Panc1 (cell line): ENCODE measurements at regions not wholly inside any gene's neighbourhood (a gene's known extent, or its start where the extent isn't known, plus 50 kb on each side); places are given as distances from the start of the nearest gene placed in this dataset.

ENCODE experiments used
- ATAC-seq: fragments of 200-7000 bp; cut with Tn5 transposase; 2 replicates; pipeline ENCODE4 v1.9.1; 2020; ENCODE audit warnings: mild to moderate bottlenecking, moderate library complexity
- BruUV-seq: library from RNA; stranded (reverse); fragments of 400-500 nt; replicated peaks from 2 replicates; lab custom pipeline; 2021; lab: Mats Ljungman, UMichigan
- CTCF ChIA-PET: fragments of 300-600 bp; sonication (Branson Sonifier 250); formaldehyde crosslinking; loops from one replicate; lab custom pipeline; 2022; ENCODE audit warnings: antibody characterized with exemption; lab: Charles Lee
- POLR2A ChIA-PET: fragments of 300-600 bp; sonication (Branson Sonifier 250); formaldehyde crosslinking; loops from one replicate; lab custom pipeline; 2022; ENCODE audit warnings: antibody characterized with exemption; lab: Charles Lee
- DNase-seq: peaks from one replicate; pipeline ENCODE4 v3.0.0-alpha.2; 2010; ENCODE audit warnings: low read depth, low spot score
- H3K27ac ChIP-seq: 2 replicates; pipeline ENCODE4 v1.5.1; 2011; ENCODE audit warnings: mild to moderate bottlenecking, low read length, inconsistent platforms
- H3K27me3 ChIP-seq: fragments of 200-500 bp; sonication (Bioruptor generic); 2 replicates; pipeline ENCODE4 v1.6.0; 2014; ENCODE audit warnings: low read length, inconsistent platforms; ENCODE audit not compliant: control insufficient read depth, insufficient read depth
- H3K36me3 ChIP-seq: fragments of 200-500 bp; sonication (Bioruptor generic); 2 replicates; pipeline ENCODE4 v1.5.1; 2014; ENCODE audit warnings: inconsistent platforms, mild to moderate bottlenecking, low read length, moderate library complexity; ENCODE audit not compliant: control insufficient read depth, insufficient read depth
- H3K4me1 ChIP-seq: 2 replicates; pipeline ENCODE4 v1.5.1; 2011; ENCODE audit warnings: inconsistent platforms, mild to moderate bottlenecking, low read length, moderate library complexity; ENCODE audit not compliant: control insufficient read depth, insufficient read depth
- H3K4me3 ChIP-seq, 2 experiments: 2 replicates each; pipeline ENCODE4 v1.5.1; 2011 to 2012; ENCODE audit warnings: low read depth in 2 of 2, low read length in 2 of 2, mild to moderate bottlenecking in 2 of 2, inconsistent platforms in 1 of 2, moderate library complexity in 1 of 2
- H3K9me3 ChIP-seq: fragments of 200-500 bp; sonication (Bioruptor generic); 2 replicates; pipeline ENCODE4 v1.5.1; 2014; ENCODE audit warnings: low read depth, mild to moderate bottlenecking, inconsistent platforms, low read length, moderate library complexity; ENCODE audit not compliant: control insufficient read depth, insufficient read depth
- POLR2AphosphoS5 ChIP-seq: IDR thresholded peaks from 2 replicates; pipeline ENCODE4 v1.6.1; 2012; ENCODE audit warnings: mild to moderate bottlenecking, low read depth, low read length, moderate library complexity
- SIN3A ChIP-seq: IDR thresholded peaks from 2 replicates; pipeline ENCODE4 v1.6.1; 2012; ENCODE audit warnings: low read depth, mild to moderate bottlenecking, low read length, moderate library complexity, borderline replicate concordance; ENCODE audit not compliant: insufficient read depth
- TCF7L2 ChIP-seq: IDR thresholded peaks from 2 replicates; pipeline ENCODE4 v1.6.1; 2011; ENCODE audit warnings: mild to moderate bottlenecking, low read depth, low read length, inconsistent platforms
- in situ Hi-C: cut with HindIII; loops from 2 replicates; pipeline ENCODE4 v1.10.0; 2016; ENCODE audit warnings: low sequenced_read_pairs, low pct_unique_long_range_greater_than_20kb
- intact Hi-C: fragments of 100-400 bp; cut with micrococcal nuclease; formaldehyde crosslinking; loops from one replicate; pipeline ENCODE4 v1.10.0; 2022; ENCODE audit not compliant: unreplicated experiment
- TF ChIP-seq, protein P1 (sequence below), 2 experiments: IDR thresholded peaks; 2 replicates each; pipeline ENCODE4 v1.6.1; 2011 to 2012; ENCODE audit warnings: low read depth in 2 of 2, control low read depth in 1 of 2, low read length in 1 of 2, mild to moderate bottlenecking in 1 of 2, moderate library complexity in 1 of 2; ENCODE audit not compliant: insufficient read depth in 1 of 2
- TF ChIP-seq, protein P2 (sequence below): fragments of 450-650 bp; IDR thresholded peaks from 2 replicates; pipeline ENCODE4 v1.5.1; 2017; ENCODE audit warnings: mild to moderate bottlenecking

DNA sequence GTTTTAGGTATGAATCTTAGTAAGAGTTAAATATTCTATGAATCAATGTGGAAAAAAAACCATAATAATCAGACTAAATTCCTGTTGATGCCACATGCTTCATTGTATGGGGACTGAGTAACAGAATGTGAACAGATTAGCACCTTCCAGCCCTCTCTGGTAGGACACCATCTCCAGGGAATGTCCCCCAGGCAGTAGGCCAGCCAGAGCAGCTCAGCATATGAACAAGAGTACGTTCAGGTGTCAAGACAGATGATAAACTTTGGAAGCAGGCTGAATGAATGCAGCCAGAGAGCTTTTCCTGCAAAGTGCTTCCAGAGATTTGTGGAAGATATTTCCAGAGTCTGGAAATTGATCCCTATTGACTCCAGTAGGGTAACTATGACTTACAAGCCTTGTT, 204.4 kb downstream of the RPS29 start:
- CTCF ChIA-PET: no interaction called here
- POLR2A ChIA-PET: no interaction called here
- no TSS peak for BruUV-seq
- Histone ChIP-seq H3K4me1 (no peaks in the 10 kb centered on the region), H3K9me3 (no peaks in the 10 kb centered on the region), H3K36me3 (no peaks in the 10 kb centered on the region), H3K27ac (no peak overlapping the region), H3K27me3 (no peaks in the 10 kb centered on the region), H3K4me3 (no peak overlapping the region)
- in situ Hi-C loops: no loop called here
- TF ChIP-seq POLR2AphosphoS5 (no peak), SIN3A (no peak)
- TF ChIP-seq, protein P1, sequence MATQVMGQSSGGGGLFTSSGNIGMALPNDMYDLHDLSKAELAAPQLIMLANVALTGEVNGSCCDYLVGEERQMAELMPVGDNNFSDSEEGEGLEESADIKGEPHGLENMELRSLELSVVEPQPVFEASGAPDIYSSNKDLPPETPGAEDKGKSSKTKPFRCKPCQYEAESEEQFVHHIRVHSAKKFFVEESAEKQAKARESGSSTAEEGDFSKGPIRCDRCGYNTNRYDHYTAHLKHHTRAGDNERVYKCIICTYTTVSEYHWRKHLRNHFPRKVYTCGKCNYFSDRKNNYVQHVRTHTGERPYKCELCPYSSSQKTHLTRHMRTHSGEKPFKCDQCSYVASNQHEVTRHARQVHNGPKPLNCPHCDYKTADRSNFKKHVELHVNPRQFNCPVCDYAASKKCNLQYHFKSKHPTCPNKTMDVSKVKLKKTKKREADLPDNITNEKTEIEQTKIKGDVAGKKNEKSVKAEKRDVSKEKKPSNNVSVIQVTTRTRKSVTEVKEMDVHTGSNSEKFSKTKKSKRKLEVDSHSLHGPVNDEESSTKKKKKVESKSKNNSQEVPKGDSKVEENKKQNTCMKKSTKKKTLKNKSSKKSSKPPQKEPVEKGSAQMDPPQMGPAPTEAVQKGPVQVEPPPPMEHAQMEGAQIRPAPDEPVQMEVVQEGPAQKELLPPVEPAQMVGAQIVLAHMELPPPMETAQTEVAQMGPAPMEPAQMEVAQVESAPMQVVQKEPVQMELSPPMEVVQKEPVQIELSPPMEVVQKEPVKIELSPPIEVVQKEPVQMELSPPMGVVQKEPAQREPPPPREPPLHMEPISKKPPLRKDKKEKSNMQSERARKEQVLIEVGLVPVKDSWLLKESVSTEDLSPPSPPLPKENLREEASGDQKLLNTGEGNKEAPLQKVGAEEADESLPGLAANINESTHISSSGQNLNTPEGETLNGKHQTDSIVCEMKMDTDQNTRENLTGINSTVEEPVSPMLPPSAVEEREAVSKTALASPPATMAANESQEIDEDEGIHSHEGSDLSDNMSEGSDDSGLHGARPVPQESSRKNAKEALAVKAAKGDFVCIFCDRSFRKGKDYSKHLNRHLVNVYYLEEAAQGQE (IDR thresholded peaks at IDR 0.05; ENCODE audit: insufficient read depth in 1 of 2, low read depth in 2 of 2, low read length in 1 of 2): no peak
- ATAC-seq (no peak), DNase-seq (no peak)
- intact Hi-C loops: no loop called here

DNA sequence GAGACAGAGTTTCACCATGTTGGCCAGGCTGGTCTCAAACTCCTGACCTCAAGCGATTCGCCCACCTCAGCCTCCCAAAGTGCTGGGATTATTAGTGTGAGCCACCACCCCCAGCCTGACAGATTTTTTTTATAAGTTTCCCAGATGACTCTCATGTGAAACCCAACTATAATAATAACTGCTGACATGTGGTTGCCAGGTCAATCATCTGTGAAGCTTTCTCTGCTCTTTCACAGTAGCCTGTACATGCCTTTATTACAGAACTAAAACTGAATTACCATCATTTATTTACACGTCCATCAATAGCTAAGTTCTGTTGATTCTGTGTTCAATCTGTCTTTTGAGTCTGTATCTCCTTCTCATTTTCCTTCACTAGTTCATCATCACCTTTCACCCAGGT, 218.5 kb downstream of the RPS29 start:
- Histone ChIP-seq H3K27ac (no peak overlapping the region), H3K27me3 (no peaks in the 10 kb centered on the region; the same call in 1 of the 2 replicates), H3K9me3 (no peaks in the 10 kb centered on the region), H3K4me3 (no peak overlapping the region), H3K36me3 (no peaks in the 10 kb centered on the region), H3K4me1 (no peaks in the 10 kb centered on the region)
- DNase-seq (no peak), ATAC-seq (no peak)
- ChIA-PET POLR2A (no interaction called here), CTCF (no interaction called here)
- in situ Hi-C loops (no loop called here), intact Hi-C loops (no loop called here)
- BruUV-seq: no TSS peak
- TF ChIP-seq TCF7L2 (no peak), SIN3A (no peak), POLR2AphosphoS5 (no peak)
- TF ChIP-seq, protein P1 (IDR thresholded peaks at IDR 0.05; ENCODE audit: insufficient read depth in 1 of 2, low read depth in 2 of 2, low read length in 1 of 2): no peak
- TF ChIP-seq, protein P2, sequence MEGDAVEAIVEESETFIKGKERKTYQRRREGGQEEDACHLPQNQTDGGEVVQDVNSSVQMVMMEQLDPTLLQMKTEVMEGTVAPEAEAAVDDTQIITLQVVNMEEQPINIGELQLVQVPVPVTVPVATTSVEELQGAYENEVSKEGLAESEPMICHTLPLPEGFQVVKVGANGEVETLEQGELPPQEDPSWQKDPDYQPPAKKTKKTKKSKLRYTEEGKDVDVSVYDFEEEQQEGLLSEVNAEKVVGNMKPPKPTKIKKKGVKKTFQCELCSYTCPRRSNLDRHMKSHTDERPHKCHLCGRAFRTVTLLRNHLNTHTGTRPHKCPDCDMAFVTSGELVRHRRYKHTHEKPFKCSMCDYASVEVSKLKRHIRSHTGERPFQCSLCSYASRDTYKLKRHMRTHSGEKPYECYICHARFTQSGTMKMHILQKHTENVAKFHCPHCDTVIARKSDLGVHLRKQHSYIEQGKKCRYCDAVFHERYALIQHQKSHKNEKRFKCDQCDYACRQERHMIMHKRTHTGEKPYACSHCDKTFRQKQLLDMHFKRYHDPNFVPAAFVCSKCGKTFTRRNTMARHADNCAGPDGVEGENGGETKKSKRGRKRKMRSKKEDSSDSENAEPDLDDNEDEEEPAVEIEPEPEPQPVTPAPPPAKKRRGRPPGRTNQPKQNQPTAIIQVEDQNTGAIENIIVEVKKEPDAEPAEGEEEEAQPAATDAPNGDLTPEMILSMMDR: no peak
